GM18517 (cell line): ENCODE measurements at regions not wholly inside any gene's neighbourhood (a gene's known extent, or its start where the extent isn't known, plus 50 kb on each side); places are given as distances from the start of the nearest gene placed in this dataset.
"Not testable (repeated sequence)": the region's sequence is repeated elsewhere in the genome, so short reads cannot be mapped to it uniquely, and the experiment has no call there.

Experiments
- ATAC-seq: cut with Tn5 transposase; IDR thresholded peaks from one replicate; pipeline ENCODE4 v1.9.1; 2021; ENCODE audit warnings: mild to moderate bottlenecking, moderate library complexity; ENCODE audit not compliant: unreplicated experiment

DNA sequence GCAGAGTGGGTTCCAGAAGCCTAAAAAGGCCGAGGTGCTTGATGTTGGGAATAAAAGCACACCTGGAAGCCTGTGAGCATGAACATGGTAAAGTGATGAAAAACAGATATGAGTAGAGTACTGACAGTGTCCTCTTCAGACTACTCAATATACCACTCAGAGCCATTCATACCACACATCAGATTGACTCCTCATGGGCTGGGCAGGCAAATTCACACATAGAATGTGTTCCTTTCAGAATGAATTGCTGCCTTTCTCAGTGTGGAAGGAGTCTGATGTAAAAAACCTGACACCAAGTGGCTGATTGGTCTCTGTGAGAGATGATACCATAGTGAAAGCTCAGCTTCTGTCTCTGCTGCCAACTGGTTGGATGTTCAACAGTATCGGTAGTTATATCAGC lies 442.7 kb downstream of the RAPGEF2 start:
- no peak for ATAC-seq

DNA sequence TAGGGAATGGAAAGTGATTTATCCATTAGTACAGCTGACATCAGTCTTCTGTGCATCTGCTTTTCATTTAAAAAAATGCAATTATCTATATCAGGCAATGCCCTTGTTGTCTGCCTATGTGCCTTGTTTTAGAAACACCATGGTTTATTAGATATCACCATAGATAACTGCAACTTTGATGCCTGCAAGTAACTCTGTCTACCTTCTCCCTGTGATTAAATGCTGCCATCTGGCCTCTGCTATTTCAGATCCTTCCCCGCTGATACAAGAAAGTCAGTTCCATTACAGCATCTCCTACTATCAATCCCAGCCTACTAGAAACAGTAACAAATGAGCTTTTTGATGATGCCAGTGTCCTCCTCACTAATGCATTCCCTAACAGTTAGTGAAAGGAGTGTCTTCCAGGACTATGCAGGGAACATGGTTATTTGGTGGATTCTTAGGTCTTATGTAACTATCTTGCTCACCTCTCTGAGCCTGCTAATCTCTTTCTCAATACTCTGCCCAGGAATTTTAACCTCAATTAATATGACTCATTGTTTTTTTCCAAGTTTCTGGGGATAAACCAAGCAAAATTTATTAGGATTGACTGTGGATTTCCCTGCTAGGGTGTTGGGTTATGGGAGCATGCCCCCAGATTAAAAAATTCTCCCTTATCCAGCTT lies 444.9 kb downstream of the RAPGEF2 start:
- no peak for ATAC-seq

DNA sequence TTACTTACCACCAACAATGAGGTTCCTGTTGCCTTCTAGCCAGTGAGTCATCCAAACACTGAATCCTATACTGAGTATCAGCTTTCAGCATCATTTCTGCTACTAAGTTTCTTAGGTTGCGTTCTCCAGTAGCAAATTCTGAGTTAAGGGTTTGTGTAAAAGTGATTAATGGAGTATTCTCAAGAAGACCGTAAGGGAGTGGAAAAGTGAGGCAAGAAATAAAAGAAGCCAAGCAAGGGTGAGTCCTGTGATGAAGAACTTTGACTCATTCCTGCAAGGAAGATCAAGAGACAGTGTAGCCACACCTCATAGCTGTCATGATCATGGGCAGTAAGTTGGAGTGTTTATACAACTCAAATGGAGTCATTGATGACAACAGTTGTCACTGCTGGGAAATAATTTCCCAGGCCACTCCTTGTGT lies 446.2 kb downstream of the RAPGEF2 start:
- ATAC-seq = no peak

DNA sequence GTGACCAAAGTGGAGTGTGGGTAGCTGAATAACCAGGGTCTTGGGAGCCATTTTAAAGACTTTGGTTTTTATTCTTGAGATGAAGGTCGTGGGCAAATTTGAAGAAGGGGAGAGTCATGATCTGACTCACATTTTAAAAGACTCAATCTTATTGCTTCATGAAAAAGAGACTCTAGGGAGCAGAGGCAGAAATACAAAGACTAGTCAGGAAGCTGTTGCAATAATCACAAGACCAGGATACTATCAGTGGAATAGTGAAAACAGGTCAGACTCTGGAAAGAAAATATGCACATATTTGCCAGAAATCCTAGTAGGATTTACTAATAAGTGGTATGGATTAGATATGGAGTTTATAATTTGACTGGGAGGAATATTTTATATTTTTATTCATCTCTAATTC lies 448.4 kb downstream of the RAPGEF2 start:
- ATAC-seq = no peak

DNA sequence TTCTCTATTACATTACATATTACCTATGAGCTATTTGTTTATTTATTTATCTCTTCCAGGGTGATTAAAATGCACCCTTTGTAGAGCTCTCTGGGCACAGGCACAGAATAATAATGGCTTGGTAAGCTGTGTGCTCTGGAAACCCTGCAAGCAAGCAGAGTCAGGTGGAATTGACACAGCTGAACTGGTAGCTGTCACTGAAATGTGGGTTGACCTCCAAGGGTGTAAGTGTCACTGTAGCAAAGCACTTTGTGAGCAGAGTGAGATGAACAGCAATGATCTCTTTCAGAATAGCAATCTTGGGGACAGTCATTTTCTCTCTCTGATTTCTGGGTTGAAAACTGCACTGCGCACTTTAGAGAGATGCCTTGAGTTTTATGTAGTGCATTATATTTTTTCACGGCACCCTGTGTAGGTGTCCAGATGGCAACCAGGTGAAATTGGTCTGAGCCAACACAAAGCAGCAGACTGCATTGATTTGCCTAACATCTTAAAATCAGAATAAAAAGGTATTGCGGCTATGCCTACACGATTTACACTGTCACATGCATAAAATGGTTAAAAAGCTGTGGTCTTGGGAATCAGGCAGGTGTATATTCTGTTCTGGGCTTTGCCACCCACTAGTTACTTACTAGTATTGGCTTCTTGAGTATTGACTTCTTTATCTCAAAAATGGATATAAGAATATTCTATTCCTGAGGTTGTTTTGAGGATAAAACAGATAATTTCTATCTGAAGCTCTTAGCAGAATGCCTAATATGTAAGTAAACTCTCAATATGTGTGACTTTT lies 450.3 kb downstream of the RAPGEF2 start:
- ATAC-seq = no peak

DNA sequence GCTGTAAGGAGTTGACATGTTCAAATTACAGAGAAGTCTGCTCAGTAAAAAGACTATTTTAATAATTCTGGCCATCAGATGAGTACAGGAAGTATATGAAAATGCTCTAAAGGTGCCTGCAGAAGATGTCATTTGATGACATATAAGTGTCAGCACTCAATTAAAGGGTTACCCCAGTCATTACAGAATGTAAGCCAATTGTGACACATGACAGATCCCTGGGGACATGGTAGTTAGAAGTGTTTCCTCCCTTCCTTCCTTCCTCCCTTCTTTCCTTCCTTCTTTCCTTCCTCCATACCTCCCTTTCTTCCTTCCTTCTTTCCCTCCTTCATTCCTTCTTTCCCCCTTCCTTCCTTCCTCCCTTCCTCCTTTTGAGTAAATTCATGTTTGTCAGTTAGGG lies 453.0 kb downstream of the RAPGEF2 start:
- no peak for ATAC-seq

DNA sequence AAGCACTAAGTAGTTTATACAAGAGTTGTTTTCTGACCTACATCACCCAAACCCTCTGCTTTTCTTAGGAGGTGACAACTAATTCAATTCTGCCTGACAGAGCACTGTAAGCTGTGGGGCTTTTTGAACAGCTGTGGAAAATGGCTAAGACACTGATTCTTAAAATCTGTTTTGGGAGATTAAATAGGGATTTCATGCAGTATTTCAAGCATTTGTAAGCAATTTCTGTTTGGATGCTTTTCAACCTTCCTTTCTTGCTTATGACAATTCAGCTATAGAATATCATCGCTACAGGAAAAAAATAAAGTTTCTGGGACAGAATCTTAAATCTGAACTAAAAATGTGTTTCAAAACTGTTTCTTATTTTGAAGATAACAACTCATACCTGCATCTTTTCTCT lies 459.5 kb downstream of the RAPGEF2 start:
- ATAC-seq = no peak

DNA sequence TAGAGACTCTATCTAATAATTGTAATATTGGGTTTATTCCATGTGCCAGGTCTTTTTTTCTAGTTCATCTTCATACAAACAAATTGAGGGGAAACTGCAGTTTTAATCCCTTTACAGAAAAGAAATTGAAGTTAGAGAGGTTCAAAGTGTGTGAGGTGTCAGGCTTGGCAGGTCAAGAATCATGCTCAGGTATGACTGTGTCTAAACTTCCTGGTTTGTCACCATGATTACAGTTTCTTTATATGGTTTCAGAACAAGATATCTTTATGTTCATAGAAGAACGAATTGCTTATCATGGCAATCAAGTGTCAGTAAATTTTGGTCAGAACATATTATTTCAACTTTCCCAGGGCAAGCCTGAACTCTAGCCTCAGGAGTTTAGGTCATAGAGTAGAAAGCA lies 460.4 kb downstream of the RAPGEF2 start:
- ATAC-seq = no peak

DNA sequence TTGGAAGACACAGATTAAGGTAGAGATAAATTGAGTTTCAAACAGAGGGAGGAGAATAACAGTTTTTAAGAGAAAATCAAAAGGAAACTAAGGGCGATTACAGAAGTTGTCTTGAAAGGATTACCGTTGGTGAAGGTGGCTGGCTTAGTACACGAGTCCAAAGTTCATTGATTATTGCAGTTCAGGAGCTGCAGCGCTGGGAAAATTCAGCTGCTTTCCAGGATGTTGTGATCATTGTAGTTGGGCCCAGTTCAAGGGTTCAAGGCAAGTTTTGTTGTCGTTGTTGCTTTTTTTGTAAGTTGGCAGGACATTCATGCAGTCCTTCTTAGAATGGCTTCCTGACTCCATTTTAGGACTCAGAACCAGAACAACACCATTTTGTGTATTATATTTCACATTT lies 461.7 kb downstream of the RAPGEF2 start:
- no peak for ATAC-seq

DNA sequence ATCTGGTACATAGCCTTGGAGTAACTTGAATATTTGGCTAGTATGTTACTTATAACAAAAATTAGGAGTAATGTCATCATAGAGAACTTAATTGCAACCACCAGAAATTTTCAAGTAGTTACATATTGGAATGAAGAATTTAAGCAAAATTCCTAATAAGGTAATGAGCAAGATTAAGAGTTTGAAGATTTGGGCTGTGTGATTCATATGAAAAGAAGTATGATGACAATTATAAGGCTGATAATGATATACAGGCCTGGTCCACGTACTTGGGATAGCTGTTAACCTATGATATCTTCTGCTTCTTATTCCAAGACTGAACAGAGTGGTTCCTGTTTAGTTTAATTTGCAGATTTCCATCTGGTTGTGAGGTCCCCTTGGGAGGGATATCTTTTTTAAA lies 463.9 kb downstream of the RAPGEF2 start:
- no peak for ATAC-seq

DNA sequence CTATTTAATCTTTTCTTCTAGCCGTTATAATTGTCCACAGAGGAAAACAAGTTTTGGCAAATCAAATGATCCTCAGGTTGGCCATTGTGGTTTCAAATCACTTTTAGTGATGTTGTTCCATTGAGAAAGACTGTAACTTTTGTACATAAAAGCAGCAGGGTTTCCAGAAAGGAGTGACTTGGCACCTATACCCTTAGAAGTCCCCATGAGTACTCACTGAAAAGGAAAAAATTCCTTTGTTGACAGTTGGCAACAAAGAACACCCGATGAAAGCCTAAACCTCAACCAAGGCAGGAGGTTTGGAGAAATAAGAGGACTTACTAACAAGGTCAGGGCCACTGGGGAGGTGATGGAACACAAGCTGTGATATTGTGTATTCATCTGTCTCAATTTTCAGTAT lies 474.4 kb downstream of the RAPGEF2 start:
- ATAC-seq = no peak

DNA sequence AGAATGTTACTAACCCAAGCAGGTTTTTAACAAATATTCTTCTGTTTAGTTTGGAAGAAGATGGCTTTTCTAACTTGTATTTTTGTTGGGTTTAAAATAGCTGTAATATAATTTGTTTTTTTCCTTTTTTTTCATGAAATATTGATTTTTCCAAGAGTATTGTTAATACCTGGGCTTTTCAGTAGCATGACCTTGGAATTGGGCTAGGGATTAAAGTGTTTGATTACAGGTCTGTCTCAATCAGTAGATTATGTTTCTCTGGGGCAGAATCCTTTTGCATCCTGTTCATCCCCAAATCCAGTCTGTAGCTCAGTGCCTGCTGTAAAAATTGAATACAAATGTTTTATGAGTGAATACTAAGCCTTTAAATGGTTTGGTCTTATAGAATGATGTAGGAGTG lies 479.8 kb downstream of the RAPGEF2 start:
- ATAC-seq = no peak

DNA sequence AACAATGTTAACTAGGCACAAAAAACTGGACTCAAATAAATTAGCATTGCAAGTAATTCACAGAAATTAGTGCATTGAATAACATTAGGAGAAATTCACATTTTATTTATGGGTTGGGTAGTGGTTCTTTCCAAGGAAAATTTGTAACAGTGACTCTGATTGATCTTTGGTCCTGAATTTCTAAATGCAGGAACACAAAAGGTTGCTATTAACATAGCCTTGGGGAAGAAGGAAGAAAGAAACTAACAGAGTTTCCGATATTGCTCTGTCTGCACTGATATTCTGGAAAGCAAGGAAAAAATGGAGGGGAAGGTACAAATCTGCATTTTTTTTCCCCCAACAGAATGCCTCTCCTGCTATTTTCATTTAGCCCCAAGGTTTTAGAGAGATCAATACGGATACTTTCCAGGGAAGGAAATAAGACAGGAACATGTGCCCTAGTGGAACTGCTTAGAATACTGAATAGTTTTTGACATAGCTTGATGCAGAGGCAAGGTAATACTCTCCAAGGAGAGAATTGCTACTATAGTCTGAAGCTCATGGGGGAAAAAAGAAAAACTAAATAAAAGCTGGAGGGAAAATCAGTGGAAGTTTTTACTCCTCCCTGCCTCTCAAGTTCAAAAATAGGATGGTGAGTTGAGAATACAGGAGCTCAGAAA lies 490.1 kb downstream of the RAPGEF2 start:
- ATAC-seq = no peak

DNA sequence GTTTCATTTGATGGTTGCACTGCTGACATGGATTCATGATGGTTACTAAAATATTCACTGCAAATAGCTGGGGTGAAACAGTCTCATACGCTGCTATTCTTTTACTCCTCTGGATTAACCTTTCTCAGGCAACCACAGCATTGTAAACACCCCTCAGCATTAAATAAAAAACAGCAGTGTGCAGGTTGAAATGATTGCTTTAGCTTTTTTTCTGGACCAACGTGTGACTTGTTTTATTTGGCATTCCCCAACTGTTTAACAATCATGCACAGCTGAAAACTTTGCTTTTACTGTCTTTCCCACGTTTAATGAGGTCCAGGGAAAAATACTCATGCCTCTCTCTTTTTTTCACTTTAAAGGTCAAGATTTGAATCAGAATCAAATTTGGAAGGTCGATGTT lies 490.8 kb downstream of the RAPGEF2 start:
- ATAC-seq = no peak

DNA sequence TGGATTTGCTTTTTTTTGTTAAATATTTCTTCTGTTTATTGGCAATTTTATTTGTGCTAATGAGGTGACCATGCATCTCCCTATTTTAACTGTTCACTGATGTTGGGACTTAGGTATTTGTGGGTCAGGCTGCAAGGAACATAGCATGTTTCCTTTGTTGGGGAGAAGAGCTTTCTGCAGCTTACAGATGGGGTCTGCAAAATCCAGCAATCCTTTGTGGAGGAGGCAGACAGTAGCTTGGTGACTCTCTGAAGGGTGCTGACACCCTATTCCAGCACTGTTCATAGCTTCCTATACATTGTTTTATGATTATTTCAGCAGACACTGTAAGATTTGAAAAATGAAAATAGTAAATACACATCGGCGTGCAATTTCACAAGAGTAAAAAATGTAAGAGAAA lies 491.7 kb downstream of the RAPGEF2 start:
- ATAC-seq = no peak

DNA sequence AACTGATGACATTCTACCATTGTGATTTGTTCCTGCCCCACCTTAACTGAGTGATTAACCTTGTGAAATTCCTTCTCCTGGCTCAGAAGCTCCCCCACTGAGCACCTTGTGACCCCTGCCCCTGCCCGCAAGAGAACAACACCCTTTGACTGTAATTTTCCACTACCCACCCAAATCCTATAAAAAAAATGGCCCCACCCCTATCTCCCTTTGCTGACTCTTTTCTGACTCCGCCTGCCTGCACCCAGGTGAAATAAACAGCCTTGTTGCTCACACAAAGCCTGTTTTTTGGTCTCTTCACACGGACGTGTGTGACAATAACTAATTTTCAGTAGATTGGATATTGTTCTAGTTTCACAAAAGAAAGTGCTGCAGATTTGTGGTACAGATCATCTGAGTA lies 492.2 kb downstream of the RAPGEF2 start:
- ATAC-seq = not testable (repeated sequence)

DNA sequence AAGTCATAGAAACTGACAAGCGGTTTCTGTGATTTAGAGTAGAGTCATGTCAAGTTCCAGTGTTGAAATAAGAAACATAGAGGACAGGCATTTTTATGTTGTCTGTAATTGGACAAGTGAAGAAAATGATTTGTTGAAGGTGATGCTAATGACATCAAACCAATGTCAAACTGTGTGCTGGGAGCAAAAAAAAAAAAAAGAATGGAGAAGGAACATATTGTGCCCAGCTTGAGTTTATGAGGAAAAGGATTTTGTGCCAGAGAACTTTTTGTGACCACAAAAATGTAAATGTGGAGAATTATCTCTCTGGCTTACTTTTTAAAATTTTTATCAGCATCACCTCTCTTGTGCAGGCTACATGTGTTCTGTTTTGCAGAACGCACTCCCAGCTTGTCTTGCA lies 495.7 kb downstream of the RAPGEF2 start:
- ATAC-seq = no peak

DNA sequence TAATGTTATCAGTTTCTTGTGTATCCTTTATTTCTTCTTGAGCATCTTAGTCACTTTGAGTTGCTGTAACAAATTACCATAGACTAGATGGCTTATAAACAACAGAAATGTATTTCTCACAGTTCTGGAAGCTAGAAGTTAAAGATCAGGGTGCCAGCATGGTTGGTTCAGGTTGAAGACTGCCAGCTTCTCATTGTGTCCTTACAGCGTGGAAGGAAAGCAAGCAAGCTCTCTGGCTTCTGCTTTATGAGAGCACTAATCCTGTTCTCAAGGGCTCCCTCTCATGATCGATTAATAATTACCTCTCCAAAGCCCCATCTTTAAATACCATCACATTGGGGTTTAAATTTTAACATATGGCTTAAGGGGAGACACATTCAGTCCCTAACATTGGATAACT lies 497.2 kb downstream of the RAPGEF2 start:
- ATAC-seq = no peak

DNA sequence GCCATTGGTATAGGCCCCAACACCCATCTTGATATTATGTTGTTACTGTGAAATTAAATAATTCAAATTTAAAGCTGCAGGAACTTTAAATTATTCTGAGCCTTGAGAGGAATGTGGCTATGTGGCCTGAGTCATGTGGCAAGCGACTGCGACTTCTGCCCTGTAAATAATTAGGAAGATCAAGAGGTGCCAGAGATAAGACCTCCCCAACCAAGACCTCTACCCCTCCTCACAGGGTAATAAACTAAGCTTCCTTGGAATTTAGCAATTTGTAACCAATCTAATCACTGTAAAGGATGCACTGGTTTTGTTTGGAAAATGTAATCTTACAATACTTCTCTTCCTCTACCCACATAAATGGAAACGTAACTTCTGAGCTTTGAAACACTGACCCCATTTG lies 501.9 kb downstream of the RAPGEF2 start:
- no peak for ATAC-seq

DNA sequence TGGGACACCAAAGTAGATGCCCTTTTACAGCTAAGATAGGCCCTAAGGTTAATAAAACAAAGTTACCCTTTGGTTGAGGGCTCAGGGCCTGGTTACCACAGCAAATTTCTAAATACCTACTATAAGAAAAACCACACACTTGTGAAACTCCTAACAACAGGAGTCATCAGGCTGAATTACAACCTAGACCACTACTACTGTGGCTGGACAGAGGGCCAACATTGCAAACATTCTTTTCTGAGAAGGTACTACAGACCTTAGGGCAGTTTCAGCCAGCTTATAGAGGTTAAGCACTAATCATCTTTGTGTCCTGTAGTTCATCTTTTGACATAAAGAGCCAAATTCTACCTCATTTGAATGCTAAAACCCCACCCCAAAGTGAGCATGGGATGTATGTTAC lies 504.0 kb downstream of the RAPGEF2 start:
- no peak for ATAC-seq

DNA sequence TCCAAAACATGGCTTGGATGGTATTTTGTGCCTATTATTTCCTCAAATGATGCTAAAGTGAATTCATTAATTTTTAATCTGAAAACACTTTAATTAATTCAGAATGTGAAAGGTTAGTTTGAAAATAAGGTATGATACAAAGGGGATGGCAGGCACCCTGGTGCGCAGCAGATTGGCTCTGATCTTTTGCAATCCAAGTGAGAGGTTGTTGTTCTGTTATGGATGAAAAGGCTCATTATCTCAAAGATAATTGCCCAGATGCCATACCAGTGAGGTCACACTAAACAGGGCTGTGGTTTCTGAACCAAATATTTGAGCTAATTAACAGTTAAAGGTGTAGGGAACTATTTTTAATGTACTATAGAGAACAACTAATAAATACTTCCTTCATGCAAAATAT lies 504.9 kb downstream of the RAPGEF2 start:
- no peak for ATAC-seq

DNA sequence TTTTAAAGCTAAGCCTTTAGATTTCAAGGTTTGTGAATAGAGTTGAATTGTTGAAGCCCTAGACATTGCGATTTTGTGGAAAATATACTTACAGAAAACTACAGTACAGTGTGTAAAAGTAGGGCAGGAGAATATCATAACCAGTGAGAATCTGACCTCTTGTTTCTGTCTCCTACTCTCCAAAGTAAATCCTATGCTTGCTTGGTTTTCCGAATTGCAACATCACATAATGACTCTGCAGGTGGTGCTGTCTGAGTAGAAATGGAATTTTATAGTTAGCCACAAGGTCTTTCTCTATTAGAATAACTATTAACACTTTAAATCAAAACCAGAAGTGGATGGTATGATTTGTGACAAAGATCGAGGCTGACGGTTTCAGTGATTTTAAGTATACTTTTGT lies 505.6 kb downstream of the RAPGEF2 start:
- ATAC-seq = no peak
